GM12872 (cell line): ENCODE measurements at regions not wholly inside any gene's neighbourhood (a gene's known extent, or its start where the extent isn't known, plus 50 kb on each side); places are given as distances from the start of the nearest gene placed in this dataset.

Experiments
- CTCF ChIP-seq: IDR thresholded peaks from 3 replicates; pipeline ENCODE4 v1.5.1; 2011; ENCODE audit warnings: low read depth, mild to moderate bottlenecking, low read length, moderate library complexity; ENCODE audit not compliant: insufficient read depth

GRCh38 chr4:79743014-79743413 is 330.0 kb downstream of the ANTXR2 start:
- TF ChIP-seq CTCF: no peak

DNA sequence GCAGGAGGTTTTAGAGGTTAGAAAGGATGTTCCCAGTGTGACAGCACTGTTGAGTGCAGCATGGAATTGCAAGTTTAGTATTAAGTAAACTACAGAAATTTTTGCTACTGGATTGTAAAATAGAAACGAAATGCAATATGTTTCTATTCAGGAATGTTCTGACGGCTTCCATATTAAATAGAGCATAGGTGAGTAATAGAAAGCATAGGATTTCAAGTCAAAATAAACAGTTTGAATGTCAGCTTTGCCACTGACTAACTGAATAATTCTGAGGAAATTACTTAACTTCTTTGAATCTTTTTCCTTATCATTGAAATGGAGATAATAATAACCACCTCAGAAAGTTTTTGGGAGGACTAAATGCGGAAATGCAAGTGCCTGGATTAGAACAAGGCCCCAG is 331.9 kb upstream of the GK2 start:
- TF ChIP-seq CTCF: no peak

- TF ChIP-seq CTCF: no peak
Measured at GRCh38 chr4:79723507-79723906, 315.5 kb upstream of the GK2 start.

DNA sequence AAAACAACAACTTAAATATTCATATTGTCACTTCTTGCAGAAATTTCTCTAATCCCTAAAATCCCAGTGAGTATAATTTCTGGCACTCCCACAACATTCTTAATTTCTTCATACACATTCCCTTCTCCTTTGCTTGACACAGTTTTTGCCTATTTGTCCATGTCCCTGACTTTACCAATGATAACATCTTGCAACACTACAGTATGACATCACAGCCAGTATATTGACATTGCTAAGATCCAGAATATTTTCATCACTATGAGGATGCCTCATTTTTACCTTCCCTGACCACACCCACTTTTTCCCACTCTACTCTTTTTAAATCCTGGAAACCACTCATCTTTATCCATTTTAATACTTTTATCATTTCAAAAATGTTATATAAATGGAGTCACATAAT is 292.3 kb upstream of the GK2 start:
- TF ChIP-seq CTCF: no peak

- no peak for TF ChIP-seq CTCF
Measured at GRCh38 chr4:79697444-79697843, 289.4 kb upstream of the GK2 start.

- no peak for TF ChIP-seq CTCF
Measured at GRCh38 chr4:79695848-79696247, 287.8 kb upstream of the GK2 start.

DNA sequence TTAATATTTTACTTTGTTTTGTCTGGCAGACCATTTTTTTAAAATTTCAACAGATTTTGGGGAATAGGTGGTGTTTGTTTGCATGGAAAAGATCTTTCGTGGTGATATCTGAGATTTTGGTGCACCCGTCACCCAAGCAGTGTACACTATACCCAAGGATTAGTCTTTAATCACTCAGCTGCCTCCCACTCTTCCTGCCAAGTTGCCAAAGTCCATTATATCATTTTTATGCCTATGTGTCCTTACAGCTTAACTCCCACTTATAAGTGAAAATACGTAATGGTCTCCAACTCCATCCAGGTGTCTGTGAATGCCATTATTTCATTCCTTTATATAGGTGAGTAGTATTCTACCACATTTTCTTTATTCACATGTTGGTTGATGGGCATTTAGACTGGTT is 281.7 kb upstream of the GK2 start:
- no peak for TF ChIP-seq CTCF

DNA sequence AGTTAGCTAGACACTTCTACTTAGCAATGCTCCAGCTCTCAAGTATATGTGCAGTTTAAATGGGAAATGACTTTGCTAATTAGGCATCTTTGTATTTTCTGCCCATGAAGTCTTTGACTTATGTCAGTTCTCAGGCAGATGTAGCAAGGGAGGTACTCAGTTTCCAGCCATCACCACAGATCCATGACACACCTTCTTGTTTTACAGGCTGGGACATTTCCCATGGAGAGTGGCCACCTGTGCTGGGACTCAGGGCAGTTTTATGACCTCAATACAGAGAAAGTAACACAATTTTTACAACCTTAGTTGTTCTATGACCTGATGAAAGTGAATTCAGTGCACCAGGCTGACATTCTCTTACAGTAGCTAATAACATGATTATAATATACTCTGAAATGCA is 280.7 kb upstream of the GK2 start:
- TF ChIP-seq CTCF: no peak
